ENCODE measurements at regions not wholly inside any gene's neighbourhood (a gene's known extent, or its start where the extent isn't known, plus 50 kb on each side); places are given as distances from the start of the nearest gene placed in this dataset.
A peak's percentile ranks its signal among the peaks of the same experiment; 100 is the strongest.

DNA sequence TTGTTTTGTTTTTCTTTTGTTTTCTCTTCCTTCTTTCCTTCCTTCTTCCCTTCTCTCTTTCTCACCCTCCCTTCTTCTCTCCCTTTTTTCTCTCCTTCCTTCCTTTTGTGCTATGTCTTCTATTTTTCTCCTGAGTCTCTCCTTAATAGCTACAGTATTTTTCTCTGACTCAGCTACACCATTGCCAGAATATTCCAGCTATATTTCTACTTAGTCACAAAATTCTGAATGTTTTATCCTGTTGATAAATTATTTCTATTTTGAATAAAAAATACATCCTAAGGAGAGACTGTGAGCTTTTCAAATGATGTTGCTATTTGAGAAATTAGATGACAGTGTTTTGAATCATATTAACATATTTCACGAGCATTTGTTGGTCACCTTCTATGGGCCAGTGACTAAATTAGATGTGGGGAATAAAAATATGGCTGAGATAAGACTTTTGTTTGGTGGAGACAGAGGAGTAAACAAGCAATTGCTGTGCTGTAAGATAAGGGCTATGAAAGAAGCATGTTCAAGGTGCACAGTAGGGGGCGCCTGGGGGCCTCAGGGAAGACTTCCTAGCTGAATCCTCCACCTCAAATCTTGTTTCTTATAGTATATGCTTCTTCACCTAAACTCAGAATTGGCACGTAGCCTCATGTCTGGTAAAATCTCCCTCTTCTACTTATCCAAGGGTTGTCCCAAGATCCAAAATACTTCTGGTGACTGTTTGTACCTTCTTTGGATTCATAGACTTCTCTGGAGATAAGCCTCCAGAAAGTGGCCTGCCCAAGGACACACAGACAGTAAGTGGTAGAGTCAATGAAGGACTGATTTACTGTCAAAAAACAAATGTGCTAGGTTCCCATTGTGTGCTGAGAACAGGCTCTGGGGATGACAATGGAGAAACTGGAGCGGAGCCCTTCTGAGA, 115.5 kb upstream of the CREB5 start:
- peak; percentile 5 to 46 (median 28) for DNase-seq

DNA sequence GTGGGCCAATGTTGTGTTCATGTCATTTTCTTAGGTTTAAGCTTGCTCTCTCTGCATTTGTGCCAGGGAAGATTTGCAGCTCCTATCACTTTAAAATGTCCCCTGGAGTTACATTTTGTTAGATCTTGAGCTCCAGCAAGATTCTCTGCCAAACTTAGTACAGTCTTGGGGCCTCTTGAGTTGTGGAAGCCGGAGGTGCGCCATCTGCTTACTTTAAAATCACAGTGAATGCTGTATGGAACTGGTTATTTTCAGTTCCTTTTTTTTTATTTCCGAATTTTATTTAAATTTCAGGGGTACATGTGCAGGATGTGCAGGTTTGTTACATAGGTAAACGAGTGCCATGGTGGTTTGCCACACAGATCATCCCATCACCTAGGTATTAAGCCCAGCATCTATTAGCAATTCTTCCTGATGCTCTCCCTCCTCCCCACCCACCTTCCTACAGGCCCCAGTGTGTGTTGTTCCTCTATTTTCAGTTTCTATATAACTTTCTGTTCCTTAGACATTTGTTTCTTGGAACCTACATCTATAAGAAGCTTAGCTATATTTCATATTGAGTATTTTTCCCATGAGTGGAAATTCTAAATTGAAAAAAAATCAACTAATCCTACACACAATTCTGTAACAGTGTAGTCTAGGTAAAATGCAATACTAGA, 114.4 kb upstream of the CREB5 start:
- no peak for DNase-seq

DNA sequence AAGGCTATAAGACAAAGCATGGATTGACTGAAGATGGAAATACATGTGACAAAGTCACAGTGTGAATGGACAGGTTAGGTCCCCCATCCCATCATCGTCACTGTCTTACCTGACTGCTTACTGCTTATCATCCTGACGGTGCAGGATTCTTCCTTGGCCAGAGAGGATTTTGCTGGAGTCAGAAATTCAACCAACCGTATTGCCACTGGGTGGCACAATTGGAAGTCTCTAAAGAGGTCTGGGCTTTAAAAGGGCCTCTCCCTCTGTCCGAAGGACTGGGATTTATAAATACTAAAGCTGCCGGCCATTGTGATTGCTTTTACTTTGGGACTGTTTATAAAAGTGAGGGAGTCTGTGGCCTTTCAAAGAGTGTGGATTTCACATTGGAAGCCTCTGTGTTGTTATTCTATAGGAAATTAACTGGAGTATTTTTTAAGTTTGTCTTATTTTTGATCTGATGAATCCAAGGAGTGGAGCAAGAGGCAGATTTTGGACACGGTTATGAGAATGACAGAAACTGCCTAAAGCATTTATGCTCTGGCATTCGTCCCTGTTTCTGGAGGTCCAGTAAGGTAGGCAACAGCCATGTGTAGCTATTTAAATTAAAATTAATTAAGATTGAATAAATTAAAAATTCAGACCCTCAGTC, 113.3 kb upstream of the CREB5 start:
- DNase-seq, result no peak

DNA sequence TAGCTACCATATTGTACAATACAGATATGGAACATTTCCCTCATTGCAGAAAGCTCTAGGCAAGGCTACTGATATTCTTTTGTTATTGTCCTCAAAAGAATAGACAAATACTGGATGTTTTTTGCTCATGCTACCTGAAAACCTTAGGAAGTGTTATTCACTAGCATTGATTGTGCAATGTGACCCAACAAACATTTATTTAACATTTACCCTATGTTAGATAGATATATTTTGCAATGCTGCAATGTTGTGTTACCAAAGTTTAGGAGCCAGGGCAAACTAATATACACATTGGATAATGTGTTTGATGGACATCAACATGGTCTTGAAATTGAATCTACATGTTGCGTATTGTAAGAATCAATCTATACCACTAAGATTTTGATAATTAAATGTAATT, 112.8 kb upstream of the CREB5 start:
- DNase-seq, result no peak

DNA sequence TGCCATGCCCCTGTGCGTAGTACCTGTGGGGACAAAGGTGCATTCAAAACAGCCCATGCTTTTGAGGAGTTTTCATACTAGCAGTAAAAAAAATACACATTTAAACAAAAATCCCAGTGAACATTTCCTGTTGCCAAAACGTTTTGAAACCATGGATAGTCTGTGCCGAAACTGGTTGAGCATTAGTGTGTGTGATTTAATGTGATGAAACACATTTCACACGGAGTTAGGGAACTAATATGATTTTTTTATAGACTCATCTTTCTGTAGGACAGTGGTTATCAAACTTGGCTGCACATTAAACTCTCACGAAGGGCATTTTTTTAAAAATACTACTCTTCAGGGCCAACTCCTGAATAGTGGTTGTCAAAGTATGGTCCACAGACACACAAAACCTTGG, 111.8 kb upstream of the CREB5 start:
- DNase-seq, result no peak

DNA sequence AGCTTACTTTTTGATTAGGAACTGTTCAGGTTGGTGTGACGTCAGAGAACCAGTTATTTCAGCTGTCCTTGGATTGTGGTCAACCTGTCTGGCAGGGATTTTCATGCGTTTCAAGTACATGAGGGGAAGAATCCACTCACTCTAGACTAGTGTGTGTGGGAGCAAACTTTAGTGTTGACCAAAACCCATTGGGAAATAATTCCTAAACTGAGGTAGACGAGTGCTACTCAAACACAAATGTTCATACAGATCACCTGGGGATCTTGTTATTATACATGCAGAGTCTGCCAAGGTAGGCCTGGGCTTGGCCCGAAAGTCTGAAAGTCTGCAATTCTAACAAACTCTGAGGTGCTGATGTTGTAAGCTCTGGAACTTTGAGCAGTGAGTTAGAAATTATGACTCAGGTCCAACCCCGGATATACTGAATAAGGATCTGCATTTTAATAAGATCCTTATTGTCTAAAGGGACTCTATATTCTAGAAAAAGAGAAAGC, 111.1 kb upstream of the CREB5 start:
- DNase-seq, result no peak

DNA sequence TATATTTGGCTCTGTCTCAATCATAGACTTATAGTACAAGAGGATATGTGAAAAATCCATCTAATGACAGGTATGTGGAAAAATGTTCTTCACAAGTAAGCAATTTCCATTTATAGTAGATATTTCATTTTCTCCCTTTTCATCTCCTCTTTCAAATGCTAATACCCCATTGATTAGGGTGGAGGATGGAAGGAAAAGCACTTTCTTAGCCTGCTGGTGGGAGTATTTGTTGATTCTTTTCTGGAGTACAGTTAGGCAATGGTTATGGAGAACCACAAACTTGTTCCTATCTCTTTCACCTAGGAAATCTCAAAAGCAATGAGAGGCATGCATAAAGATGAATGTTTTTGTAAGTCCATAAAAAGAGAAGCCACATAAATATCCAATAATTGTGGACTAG, 108.0 kb upstream of the CREB5 start:
- no peak for DNase-seq

DNA sequence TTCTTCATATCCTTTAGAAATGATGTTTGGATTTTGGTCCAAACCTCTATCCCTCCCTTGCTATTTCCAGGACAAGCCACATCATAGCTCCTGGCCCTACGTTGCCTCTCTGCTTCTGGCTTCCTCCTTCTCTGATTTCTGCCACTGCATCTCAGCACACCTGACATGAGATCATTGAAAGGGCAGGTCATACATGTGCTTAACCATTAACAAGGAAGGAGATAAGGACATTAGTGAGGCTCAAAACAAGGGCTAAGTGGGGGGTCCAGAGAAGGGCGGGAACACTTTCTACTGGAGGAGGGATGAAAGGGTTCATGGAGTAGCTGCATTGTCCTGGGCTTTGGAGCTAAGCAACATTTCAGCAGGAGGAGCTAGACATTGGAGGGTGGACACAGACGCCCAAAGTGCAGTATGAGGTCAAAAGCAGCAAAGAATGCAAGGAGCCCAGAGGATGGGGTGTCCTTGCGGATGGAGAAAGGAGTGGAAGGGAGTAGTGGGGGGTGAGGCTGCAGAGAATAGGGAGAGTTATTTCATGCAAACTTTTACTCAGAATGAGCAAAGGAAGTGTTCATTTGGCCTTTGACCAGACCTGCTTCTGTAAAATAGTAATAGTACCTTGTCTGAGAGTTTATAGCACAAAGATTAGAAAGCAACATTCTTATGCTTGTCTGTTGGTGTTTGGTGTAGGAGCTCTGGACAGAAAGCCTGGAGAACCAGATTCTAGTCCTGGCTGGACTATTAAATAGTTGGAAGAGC, 102.4 kb upstream of the CREB5 start:
- DNase-seq, result no peak

DNA sequence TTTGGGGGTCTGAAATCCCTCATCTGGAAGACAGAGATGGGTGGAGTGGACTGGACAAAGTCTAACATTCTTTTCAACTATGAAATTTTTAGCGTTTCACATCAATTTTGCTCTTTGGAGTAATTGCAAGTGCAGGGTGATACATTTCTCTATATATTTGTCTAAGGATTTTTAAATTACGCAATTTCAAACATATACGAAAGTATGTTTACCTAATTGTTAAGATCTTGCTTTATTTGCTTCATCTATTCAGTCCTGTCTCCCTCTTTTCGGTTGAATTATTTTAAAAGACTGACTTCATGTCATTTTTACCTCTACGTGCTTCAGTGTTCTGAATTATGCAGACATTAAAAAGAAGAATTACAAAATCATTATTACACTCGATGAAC, 101.9 kb upstream of the CREB5 start:
- no peak for DNase-seq

DNA sequence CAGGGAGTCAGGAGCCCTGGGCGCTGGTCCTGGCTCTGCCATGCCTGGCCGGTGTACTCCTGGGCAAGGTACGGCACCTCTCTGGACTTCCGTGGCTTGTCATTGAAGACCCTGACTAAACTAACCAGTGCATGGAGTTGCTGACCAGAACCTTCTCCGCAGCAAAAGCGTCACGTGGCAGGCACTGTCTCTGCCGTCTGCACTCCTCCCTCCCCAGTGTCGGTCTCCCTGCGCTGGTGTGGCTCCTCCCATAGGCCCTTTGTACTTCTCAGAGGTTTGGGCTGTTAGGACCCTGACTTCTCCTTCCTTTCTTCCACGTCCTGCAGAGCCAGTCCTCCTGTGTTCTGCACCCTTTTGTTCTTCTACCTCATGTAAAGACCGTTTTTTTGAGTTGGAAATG, 100.6 kb upstream of the CREB5 start:
- no peak for DNase-seq

DNA sequence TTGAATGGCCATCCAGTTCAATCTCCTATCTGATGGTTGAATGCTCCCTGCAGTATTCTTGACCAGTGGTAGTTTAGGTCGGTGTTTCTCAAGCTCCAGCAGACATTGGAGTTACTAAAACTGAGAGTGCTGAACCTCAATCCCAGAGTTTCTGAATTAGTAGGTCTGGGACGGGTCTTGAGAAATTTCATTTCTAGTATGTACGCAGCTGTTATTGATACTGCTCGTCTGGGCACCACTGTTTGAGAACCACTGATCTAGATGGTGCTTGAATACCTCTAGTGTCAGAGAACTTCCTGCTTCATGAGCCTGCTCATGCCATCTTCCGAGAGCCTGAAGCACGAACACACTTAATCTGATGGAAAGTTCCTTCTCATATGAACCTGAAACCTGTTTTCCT, 99.4 kb upstream of the CREB5 start:
- DNase-seq, result no peak

DNA sequence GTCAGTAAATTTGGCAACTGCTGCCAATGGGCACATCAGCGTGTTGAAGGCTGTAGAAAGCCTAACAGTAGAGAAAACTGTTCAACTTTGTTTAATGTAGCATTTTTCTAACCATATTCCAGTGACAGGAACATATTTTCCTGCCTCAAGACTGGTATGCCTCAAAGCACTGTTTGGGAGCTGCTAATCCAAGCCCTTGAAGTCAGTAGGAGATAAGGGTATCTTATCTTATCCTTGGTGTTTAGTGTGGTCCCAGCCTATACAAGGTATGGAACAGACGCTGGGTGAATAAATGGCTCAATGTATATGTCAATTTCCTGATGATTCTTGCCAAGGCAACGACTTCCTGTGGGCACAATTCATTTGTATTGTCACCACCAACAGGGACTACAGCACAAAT, 97.5 kb upstream of the CREB5 start:
- DNase-seq, result no peak

DNA sequence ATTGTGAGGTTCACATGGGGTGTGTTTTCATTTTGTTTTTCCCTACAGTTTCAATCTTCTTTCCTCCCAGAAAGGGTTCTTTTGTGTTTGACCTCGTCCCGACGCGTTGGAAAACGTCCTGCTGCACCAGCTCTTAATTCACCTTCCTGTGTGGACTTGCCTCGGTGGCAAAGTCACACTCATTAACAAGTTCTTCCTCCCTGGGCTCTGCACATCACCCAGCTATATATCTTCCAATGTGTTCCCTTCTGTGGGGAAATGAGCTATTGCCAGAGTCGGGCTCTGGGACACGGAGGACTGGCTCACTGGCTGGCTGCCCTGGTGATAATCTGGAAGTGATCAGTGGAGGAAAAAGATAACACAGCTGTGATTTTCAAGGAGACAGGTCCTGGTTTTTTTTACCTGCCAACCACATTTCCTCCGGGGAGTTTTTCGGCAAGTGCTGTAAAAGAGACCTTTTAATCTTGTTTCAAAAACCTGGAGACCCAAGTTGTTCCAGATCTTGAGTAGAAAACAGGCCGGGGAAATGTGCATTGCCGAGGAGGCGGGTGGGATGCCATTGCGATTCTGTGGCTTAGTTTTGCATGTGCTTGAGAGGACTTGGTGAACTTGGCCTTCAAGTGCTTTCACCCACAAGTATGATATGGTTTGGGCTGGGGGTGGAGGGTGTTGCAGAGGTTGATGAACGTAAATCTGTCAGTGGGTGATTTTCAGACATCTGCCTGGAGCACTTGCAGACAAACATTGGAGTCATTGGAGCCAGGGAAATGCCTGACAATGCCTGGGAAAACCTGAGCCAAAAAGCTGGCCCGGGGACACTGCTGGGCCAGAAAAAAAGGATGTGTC, 96.5 kb upstream of the CREB5 start:
- no peak for DNase-seq

DNA sequence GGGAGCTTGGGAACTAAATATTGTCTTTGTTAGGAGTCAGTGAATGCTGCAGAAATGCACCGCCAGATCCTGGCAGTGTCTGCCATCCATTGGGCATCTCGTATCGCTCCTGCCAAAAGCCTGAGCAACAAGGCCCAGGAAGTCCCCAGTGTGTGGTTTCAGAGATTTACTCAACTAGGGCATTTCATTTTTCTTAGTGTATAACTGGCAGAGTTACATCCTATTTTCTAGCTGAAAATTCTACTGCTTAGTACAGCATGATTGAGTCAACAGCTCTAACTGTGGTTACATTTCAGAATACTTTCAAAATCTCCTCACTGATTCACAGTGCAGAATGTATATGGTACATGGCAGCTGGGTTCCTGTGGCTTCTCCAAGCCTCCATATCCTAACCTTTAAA, 95.8 kb upstream of the CREB5 start:
- no peak for DNase-seq

DNA sequence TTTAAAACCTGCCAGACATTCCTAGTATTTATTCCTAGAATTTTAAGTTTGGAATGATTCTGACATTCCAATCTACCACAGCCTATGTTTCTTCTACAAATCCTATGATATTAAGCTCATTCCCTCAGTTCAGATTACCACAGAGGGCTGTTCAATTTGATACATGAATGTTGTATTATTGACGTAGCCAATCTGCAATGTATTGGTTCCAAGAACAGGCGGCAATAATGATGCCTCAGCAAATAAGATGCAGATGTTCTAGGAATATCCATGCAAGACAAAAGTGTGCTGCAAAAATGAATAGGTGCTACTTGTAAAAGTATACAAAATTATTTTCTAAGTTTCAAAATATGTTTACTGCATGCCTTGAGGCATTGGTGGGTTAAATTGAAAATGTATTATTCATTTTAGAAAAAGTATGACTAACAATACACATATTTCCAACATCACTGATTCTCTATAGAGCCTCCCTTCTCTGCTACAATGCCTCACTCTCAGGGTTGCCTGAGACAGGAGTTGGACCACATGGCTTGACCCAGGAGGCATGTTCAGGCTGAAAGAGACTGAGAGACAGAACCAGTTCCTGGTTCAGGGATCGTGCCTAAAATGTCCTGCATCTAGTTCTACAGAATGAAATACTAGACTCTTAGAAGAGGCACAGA, 94.1 kb upstream of the CREB5 start:
- DNase-seq, result no peak

DNA sequence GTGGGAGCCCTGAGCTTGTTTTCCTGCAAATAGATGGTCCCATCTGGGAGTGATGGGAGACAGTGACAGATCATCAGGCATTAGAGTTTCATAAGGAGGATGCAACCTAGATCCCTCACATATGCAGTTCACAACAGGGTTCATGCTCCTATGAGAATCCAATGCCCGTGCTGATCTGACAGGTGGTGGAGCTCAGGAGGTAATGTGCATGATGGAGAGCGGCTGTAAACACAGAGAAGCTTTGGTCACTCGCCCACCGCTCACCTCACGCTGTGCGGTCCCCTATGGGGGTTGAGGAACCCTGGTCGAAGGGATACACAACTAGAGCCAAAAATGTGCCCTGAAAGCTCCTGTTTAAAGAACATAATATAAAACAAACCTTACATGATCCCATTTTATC, 88.5 kb upstream of the CREB5 start:
- DNase-seq, result no peak

DNA sequence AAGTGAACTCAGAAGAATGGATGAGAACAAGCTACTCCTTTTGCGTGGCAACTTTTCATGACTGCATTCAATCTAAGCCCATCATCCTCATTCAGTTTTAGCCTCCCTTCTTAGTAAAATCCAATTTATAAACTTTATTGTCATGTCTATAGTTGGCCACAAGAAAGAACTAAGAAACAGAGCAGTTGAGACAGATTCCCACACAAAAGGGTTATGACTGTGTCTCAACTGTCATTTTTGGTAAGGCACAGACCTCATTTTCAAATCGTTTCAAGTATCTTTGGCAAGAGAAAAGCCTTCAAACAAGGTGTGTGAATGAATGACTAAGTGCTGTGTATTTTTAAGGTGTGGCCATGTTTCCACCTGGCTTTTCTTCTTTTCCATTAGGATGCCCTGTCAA, 84.2 kb upstream of the CREB5 start:
- DNase-seq, result no peak

DNA sequence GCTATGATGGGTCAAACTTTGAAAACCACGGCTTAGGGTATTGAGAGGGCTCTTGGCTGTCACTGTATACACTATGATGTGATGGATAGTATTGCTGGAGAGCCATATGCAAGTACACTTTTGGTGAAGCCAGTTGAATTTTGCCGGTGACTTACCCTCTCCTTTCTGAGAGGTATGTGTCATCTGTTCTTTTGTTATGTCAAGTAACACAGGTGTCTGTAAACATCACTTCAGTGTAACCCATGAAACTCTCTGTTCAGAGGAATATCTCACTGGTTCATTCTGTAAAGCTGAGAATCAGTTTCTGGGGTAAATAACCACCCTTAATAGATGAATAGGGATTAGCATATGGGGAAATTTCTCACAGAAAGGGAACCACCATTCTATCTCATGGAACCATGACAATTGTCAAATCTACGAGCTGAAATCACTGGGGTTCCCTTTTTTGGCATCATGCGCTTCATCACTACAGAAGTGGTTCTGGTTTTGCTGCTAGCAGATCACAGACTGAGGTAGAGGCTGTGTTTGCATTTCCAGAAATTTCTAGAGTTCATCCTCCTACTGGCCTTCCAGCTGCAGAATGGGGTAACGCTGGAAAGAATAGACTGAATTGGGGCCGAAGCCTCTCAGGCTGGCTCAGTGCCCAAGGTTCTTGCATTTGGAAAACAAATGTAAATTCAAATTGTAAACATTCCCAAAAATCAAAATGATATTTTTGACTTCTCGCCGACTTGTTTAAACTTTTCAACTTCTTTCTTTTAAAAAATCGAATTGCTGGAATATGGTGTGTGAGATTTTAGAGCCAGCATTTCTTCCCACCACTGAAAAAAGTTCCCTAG, 83.3 kb upstream of the CREB5 start:
- no peak for DNase-seq

DNA sequence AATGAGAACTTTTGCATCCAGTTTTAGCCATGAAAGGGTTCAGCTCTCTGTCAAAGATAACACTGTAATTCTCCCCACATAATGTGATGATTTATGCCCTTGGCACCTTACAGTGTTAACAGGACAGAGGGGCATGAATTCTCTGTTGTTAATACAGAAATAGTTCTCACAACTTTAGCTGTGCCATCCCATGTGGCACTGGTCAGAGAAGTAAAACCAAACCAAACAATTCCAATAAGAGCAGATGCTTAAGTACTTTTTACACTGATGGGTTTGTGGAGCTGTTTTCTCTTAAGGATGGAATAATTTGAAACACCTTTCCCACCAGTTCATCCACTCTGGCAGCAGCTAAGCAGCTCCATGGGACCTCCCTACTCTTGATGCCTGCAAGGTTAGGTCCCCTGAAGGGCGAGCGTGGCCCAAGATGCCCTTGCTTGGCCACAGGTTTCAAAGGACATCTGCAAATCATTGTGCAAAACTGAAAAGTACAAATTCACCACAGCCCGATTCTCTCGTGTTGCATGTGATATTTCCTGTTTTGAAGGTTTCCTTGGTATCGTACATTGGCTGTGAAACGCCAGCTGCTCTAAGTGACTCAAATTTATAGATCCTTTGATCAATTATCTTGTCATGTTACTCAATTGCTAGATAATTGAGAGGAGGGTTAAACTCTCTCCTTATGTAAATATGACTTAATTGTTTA, 82.5 kb upstream of the CREB5 start:
- DNase-seq, result no peak

All from activated CD4-positive, CD25-positive, alpha-beta regulatory T cell (primary cell).